ENCODE measurements at regions not wholly inside any gene's neighbourhood (a gene's known extent, or its start where the extent isn't known, plus 50 kb on each side); places are given as distances from the start of the nearest gene placed in this dataset.

DNA sequence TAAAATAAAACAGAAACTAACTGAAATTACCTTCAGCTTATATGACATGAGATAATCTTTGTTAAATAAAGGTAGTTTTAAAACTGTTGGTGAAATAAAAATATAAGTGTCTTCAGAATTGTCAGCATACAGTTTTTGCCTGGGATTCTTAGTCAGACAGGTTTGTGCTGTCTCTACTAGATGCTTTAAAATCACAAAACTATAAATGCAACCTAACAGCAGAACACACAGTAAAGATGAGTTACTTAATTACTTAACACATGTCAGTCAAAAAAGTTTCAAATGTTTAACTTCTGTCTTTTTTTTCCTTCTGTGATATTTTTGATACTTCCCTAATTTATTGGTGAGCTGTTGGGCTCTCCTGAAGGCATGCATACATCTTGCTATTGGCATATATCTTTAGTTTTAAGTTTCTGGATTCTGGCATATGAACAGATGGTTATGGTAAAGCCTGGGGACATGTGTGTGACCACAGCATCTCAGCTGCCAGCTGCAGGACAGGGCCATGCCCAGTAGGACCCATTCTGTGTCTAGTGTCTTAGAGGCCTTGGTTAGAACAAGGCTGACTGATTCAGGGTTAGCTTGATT lies 231.1 kb upstream of the NUDT12 start:
- TF ChIP-seq ELF4 (IDR thresholded peaks at IDR 0.05) = no peak
- TF ChIP-seq TARDBP (IDR thresholded peaks at IDR 0.05) = no peak
- no peak for TF ChIP-seq LEF1 (IDR thresholded peaks at IDR 0.05; ENCODE audit: borderline replicate concordance)
- TF ChIP-seq NFRKB (IDR thresholded peaks at IDR 0.05) = no peak
- TF ChIP-seq BHLHE40 (IDR thresholded peaks at IDR 0.05; ENCODE audit: borderline replicate concordance) = no peak
- no peak for TF ChIP-seq FOXK2 (IDR thresholded peaks at IDR 0.05)
- TF ChIP-seq ARNT (IDR thresholded peaks at IDR 0.05) = no peak

All from HEK293T (cell line).